ENCODE measurements at regions not wholly inside any gene's neighbourhood (a gene's known extent, or its start where the extent isn't known, plus 50 kb on each side); places are given as distances from the start of the nearest gene placed in this dataset.

DNA sequence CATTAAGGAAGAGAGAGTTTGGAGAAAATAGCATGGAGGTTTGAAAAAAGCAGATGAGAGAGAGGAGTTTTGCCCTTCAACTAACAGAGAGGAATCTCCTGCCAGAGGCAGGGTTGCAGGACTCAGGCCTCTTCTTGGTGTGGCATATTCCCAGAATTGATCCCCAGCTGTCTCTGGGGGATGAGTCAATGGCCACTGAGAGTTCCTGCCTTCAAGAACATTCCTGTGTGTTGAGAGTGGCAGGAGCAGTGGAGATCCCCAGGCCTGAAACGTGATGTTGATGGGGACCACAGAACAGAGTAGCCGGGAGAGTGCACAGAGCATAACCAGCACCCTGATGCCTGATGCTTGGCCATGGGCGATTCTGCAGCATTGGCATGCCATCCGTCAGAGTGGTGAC is 348.4 kb upstream of the THBS1 start:
- H3K4me1 ChIP-seq (ENCODE audit: insufficient read depth, low read length, poor library complexity, severe bottlenecking) = no peaks in the 10 kb centered on the region
- BruUV-seq (replicated peaks) = no TSS peak
- no peak overlapping the region for H3K4me3 ChIP-seq (ENCODE audit: low read depth, low read length, poor library complexity, severe bottlenecking)
- no peak overlapping the region for H3K27ac ChIP-seq (ENCODE audit: low read depth, low read length, poor library complexity, severe bottlenecking)
- CTCF ChIA-PET = no interaction called here
- TF ChIP-seq EZH2 (IDR thresholded peaks at IDR 0.05; ENCODE audit: borderline replicate concordance, low read depth, low read length, poor library complexity, severe bottlenecking) = no peak
- TF ChIP-seq, protein P1, sequence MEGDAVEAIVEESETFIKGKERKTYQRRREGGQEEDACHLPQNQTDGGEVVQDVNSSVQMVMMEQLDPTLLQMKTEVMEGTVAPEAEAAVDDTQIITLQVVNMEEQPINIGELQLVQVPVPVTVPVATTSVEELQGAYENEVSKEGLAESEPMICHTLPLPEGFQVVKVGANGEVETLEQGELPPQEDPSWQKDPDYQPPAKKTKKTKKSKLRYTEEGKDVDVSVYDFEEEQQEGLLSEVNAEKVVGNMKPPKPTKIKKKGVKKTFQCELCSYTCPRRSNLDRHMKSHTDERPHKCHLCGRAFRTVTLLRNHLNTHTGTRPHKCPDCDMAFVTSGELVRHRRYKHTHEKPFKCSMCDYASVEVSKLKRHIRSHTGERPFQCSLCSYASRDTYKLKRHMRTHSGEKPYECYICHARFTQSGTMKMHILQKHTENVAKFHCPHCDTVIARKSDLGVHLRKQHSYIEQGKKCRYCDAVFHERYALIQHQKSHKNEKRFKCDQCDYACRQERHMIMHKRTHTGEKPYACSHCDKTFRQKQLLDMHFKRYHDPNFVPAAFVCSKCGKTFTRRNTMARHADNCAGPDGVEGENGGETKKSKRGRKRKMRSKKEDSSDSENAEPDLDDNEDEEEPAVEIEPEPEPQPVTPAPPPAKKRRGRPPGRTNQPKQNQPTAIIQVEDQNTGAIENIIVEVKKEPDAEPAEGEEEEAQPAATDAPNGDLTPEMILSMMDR (conservative IDR thresholded peaks at IDR 0.05; ENCODE audit: low read depth, low read length) = no peak
- POLR2A ChIA-PET (ENCODE audit: low non-redundant PET) = no interaction called here
- no peaks in the 10 kb centered on the region for H3K27me3 ChIP-seq (replicated peaks; ENCODE audit: insufficient read depth, low read depth, low read length, poor library complexity)
- H3K36me3 ChIP-seq (ENCODE audit: insufficient read depth, low read length, poor library complexity, severe bottlenecking) = no peaks in the 10 kb centered on the region
- DNase-seq (ENCODE audit: low spot score) = no peak
- H3K9me3 ChIP-seq (ENCODE audit: low read depth, low read length, poor library complexity, severe bottlenecking) = no peaks in the 10 kb centered on the region
- intact Hi-C loops (cut with micrococcal nuclease; ENCODE audit: unreplicated experiment) = no loop called here

DNA sequence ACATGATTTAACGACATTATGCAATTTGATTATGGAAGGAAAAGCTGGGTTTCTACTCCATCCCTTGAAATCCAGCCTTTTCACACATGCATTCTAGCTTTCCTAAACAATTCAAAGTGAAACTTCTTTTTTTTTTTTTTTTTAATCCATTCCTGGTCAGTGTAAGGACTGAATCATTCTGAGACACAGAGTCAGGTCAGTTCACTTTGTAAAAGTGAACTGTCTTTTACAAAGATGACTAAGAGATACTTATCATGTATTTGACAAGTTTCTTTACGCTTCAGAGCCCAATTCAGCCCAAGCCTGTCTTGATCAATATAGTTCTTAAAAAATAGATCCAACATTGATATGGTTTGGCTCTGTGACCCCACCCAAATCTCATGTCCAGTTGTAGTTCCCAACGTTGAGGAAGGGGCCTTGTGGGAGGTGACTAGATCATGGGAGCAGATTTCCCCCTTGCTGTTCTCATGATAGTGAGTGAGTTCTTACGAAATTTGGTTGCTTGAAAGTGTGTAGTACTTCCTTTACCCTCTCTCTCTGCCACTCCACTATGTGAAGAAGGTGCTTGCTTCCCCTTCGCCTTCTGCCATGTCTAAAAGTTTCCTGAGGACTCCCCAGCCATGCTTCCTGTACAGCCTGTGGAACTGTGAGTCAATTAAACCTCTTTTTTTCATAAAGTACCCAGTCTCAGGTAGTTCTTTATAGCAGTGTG is 345.6 kb upstream of the THBS1 start:
- CTCF ChIA-PET = no interaction called here
- no TSS peak for BruUV-seq (replicated peaks)
- Histone ChIP-seq H3K36me3 (ENCODE audit: insufficient read depth, low read length, poor library complexity, severe bottlenecking) (no peaks in the 10 kb centered on the region), H3K27me3 (replicated peaks; ENCODE audit: insufficient read depth, low read depth, low read length, poor library complexity) (no peaks in the 10 kb centered on the region), H3K4me3 (ENCODE audit: low read depth, low read length, poor library complexity, severe bottlenecking) (no peak overlapping the region), H3K9me3 (ENCODE audit: low read depth, low read length, poor library complexity, severe bottlenecking) (no peaks in the 10 kb centered on the region), H3K27ac (ENCODE audit: low read depth, low read length, poor library complexity, severe bottlenecking) (no peak overlapping the region), H3K4me1 (ENCODE audit: insufficient read depth, low read length, poor library complexity, severe bottlenecking) (no peaks in the 10 kb centered on the region)
- POLR2A ChIA-PET (ENCODE audit: low non-redundant PET) = no interaction called here
- intact Hi-C loops (cut with micrococcal nuclease; ENCODE audit: unreplicated experiment) = no loop called here
- TF ChIP-seq, protein P1 (conservative IDR thresholded peaks at IDR 0.05; ENCODE audit: low read depth, low read length) = no peak
- no peak for DNase-seq (ENCODE audit: low spot score)

DNA sequence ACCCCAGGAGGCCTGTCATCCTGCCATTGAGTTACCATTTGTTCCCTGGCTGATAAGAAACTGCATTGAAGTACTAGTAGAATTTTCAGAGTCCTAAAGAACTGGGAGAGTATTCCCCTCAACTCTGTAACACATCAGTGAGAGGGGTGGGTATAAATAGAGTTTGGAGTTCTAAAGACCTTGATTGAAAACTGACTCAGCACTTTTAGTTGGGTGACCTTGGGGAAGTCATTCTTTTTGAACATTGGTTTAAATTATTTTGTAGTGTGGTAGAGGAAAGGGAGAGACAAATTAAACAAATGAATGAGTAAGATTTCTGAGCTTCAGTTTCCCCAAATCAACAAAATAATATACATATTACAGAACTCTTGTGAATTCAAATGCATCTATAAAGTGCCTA is 344.5 kb upstream of the THBS1 start:
- Histone ChIP-seq H3K4me3 (ENCODE audit: low read depth, low read length, poor library complexity, severe bottlenecking) (no peak overlapping the region), H3K9me3 (ENCODE audit: low read depth, low read length, poor library complexity, severe bottlenecking) (no peaks in the 10 kb centered on the region), H3K36me3 (ENCODE audit: insufficient read depth, low read length, poor library complexity, severe bottlenecking) (no peaks in the 10 kb centered on the region), H3K27me3 (replicated peaks; ENCODE audit: insufficient read depth, low read depth, low read length, poor library complexity) (no peaks in the 10 kb centered on the region), H3K27ac (ENCODE audit: low read depth, low read length, poor library complexity, severe bottlenecking) (no peak overlapping the region), H3K4me1 (ENCODE audit: insufficient read depth, low read length, poor library complexity, severe bottlenecking) (no peaks in the 10 kb centered on the region)
- ChIA-PET POLR2A (ENCODE audit: low non-redundant PET) (no interaction called here), CTCF (no interaction called here)
- BruUV-seq (replicated peaks) = no TSS peak
- no peak for DNase-seq (ENCODE audit: low spot score)
- no peak for TF ChIP-seq EZH2 (IDR thresholded peaks at IDR 0.05; ENCODE audit: borderline replicate concordance, low read depth, low read length, poor library complexity, severe bottlenecking)
- TF ChIP-seq, protein P1 (conservative IDR thresholded peaks at IDR 0.05; ENCODE audit: low read depth, low read length) = no peak
- intact Hi-C loops (cut with micrococcal nuclease; ENCODE audit: unreplicated experiment) = no loop called here
